Midbrain (tissue), 1 donor: ENCODE measurements at regions not wholly inside any gene's neighbourhood (a gene's known extent, or its start where the extent isn't known, plus 50 kb on each side); places are given as distances from the start of the nearest gene placed in this dataset.

Experiments
- DNase-seq: peaks from one replicate; lab custom pipeline; 2025; lab: John Stamatoyannopoulos, UW

DNA sequence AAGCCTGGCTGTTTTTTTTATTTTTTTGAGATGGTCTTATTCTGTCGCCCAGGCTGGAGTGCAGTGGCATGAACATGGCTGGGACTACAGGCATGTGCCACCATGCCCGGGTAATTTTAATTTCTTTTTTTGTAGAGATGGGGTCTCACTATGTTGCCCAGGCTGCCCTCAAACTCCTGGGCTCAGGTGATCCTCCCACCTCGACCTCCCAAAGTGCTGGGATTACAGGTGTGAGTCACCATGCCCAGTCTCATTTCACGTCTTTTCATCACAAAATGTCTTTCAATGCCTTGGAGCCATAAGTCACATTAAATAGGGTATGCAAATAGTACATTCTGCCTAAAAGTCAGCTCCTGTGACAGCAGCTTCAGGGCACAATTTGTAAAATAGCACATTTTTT, 52.8 kb downstream of the SOX2 start:
- no peak for DNase-seq

DNA sequence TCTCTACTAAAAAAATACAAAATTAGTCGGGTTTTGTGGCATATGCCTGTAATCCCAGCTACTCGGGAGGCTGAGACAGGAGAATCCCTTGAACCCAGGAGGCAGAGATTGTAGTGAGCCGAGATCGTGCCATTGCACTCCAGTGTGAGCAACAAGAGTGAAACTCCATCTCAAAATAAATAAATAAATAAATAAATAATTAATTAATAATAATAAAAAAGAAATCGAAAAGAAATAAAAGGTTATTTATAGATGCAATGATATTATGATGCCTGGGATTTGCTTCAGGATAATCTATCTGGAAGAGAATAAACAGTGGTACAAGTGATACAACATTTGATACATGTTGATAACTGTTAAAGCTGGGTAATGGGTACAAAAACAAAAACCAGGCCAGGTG, 58.6 kb downstream of the SOX2 start:
- DNase-seq: no peak

DNA sequence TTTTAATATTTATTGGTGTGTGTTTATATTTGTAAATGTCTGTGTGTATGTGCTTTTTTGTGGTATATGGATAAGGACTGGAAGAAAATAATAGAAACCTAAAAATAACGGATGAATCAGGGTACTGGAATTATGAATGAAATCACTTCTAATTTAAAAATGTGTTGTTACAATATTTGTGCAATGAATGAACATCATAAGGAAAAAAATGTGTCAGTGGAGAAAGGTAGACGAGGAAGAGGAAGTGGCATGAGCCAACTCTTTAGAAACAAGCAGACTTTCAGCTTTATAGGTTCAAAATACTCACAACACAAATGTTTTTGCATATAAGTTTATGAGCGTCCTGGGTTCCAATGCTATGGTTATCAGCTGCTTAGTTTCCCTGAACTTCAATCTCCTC, 59.4 kb downstream of the SOX2 start:
- no peak for DNase-seq

DNA sequence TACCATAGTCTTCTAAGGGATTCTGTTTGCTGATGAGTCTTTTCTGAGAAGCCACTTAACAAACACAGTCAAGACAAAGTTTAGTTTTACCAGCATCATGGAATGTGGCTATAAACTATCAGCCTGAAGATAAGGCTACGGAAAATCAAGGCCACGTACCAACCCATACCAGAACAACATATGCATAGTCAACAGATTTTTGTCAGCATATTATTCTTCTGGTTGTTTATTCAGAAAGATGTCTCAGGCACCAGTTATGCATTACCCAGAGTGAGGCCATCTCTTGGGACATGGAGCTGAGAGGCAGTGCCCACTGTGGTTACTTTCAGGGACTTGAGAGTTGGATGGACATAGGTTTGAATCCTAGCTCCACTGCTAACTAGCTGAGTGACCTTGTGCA, 60.4 kb downstream of the SOX2 start:
- no peak for DNase-seq

DNA sequence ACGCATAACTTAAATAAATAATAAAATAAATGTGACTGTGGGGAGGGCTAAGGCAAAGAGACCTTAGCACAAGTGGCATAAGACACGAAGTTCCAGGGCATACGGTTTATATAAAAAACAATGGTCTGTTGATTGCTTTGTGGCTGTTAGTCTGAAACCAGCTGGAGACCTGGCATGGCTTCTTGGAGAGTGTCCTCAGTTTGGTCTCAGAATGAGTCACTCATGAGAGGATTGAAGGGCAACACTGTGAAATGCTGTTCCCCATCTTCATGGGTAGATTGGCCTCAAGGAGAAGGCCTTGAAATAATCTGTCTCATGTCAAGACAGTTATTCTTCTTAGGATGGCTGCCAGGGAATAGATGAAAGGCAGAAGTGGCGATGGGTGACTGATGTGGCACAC, 62.2 kb downstream of the SOX2 start:
- DNase-seq: no peak

DNA sequence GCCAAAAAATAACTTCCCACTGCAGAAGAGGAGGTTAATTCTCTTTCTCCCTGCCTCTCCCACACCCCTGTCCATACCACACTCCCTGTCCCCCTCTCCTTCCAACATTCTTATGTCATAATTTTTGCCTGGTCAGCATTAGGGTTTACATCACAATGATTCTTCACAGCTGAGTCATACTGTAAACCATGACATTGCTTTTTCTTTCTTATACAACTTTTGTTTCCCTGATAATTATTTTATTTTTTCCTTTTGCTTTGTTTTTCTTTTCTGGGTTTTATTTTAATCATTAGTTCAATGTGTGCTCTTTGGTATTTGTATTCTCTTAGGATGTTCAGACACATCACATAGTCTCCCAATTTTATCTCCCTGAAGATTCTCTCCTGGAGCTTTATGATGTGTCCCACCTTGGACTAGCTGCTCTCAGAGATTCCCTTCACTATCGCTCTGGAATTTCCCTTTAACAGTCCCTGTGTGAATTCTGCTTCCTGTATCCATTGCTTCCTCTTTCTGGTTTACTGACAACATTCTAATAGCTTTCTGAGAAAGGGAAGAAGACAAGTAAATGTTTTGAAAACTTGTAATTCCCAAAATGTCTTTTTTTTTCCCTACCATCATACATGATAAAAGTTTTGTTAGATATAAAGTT, 70.7 kb downstream of the SOX2 start:
- no peak for DNase-seq

DNA sequence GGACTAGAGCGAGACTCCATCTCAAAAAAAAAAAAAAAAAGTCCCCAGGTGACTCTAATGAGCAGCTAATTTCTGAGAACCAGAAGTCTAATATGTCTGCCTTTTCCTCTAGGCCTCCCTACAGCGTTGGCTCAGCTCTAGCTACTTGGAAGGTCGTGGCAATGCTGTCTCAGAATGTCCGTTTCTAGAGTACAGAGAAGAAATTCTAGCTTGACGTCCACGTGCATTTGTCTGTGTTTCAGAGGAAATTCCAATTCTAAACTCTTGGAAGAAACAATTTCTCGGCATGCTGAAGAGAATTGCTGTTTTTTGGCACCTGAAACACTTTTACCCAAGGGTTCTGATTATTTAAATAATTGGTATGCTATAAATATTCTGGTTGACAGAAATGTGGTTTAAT, 78.8 kb downstream of the SOX2 start:
- no peak for DNase-seq

DNA sequence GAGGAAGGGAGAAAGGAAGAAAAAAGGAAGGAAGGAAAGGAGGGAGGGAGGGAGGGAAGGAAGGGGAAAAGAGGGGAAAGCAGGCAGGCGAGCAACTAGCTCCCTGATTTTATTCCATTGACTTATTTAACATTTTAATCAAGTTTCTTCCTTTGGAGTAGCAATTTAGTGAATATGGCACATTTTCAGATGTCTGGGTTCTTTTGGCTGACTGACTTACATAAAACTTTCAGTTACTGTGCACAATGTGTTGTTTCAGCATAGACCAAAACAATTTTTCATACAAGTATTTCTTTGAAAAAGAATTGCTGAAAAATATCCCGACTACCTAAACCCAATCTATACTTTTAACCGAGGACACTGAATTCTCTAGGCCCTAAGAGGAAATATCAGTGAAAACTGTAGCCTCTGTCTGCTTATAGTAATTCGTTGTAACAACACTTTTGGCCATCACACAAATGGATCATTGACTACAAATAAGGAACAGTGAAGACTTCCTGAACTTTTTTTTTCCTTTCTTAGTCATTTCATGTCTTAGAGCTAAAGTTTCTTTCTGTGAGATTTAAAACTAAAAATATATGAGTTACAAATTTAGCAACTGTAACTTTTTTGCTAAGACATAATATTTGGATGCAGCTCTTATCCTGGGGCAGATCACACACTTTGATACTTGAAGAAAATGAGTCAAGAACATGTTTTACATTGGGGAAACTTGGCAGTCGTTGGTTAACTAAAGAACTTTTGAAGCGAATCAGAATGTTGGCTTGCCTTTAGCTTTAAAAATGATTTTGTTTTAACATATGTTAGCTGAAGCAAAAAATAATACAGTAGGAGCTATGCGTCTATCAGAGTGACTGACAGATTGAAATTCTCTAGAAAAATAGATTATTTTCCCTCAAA, 79.6 kb downstream of the SOX2 start:
- no peak for DNase-seq

DNA sequence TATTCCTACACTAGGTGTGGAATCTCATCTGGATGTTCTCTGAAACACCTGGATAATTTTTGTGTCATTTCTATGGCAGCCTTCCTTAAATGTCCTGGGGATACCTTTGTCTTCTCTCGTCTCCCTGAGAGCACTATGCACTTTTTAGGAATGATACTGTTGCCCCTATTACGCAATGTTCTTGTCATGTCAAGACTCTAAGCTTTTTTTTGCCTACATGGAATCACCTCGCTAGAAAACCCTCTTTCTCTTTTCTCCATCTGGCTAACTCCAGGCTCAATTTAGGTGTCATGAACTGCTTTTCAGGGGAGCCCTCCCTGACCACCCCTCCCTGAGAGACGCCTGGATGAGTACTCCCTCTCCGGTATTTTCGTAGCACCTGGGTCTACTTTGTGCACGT, 81.3 kb downstream of the SOX2 start:
- no peak for DNase-seq

DNA sequence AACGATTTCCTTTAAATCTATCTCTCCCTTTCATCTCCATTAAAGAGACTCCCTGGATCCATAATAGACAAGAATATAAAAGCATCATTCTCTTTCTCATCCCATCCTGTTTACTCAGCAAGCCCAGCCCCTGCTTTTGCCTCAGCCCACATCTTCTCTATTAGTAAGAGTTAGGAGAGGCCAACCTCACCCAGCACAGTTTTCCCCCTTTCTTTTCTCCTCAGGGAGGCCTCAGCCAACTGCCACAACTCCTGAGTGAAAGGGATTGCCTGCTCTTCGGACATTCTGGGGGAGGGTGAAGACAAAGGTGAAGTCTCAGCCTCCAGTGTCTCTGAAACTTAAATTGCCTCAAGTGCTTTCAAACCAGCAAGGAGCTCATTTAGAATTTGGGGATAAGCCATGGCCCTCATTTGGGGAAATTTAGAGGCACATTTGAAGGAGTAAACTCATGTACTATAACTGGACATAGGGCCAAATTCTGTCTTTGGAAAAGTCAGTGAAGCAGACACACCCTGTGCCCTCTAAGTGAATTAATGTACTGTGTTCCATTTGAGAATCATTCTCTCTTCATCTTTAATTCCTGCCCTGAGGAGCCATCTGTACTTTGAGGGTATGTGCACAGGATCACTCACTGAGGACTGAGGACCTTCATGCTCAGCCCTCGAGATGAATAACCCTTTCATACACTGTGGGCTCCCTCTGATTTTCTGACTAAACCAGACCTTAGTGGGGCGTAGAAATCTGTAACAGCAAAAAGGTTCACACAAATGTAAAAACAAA, 82.5 kb downstream of the SOX2 start:
- DNase-seq: no peak

DNA sequence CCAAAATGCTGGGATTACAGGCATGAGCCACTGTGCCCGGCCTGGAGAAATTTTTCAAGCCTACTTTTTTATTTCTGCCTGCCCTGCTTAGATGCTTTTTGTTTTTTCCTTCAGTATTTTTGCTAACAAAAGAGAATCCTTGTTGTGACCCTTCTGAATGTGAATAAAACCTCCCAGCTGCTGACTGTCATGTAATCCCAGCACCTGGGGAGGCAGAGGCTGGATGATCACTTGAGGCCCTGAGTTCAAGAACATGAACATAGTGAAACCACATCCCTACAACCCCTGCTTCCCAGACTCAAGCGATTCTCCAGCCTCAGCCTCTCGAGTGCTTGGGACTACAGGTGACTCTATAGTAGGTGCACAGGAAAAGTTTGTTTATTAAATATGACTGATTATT, 84.9 kb downstream of the SOX2 start:
- no peak for DNase-seq

DNA sequence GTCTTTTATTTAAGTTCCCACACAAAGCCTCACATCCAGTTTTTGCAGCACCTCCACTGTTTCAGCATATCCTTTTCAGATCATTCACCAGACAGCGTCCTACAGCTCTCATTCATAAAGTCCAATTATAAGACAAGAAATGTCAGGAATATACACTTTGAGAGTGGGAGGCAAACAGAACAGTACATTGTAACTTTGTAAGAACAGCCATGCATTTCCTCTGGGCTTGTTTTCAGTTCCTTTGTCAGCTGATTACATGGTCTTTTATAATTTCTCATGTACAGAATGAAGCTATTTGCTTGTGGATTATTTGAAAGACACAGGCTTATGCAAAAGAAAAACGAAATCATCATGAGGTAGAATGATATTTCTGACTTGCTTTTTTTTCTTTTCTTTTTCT, 85.7 kb downstream of the SOX2 start:
- no peak for DNase-seq

DNA sequence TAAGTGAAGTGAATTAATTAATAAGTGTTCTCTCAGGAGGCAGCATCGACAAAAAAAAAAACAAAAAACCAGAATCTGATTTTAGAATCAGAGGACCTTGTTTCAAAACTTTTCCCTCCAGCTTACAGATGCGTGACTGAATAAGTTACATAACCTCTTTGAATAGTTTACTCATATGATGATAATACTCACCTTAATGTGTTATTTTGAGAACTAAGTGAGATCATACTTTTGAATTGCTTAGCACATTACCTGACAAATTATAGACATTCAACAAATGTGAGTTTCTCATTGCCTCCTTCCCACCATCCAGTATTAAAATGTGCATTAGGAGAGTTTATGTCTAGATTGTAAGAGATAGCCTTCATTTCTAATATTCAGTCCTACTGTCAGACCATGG, 94.0 kb downstream of the SOX2 start:
- no peak for DNase-seq

DNA sequence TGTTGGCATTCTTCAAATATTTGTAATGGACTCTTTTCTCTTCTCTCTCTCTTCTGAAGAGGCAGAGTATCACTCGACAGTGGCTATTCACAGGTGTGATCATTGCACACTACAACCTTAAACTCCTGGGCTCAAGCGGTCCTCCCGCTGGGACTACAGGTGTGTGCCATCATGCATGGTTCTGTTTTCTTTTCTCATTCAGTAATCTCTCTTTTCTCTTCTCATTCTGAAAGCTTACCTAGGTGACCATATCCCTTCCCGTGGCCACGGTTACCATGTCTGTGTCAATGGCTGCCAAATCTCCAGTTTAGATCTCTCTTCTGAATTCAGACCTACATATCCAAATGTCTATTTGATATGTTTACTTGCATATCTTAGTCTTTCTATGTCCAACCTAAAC, 96.3 kb downstream of the SOX2 start:
- DNase-seq: no peak

DNA sequence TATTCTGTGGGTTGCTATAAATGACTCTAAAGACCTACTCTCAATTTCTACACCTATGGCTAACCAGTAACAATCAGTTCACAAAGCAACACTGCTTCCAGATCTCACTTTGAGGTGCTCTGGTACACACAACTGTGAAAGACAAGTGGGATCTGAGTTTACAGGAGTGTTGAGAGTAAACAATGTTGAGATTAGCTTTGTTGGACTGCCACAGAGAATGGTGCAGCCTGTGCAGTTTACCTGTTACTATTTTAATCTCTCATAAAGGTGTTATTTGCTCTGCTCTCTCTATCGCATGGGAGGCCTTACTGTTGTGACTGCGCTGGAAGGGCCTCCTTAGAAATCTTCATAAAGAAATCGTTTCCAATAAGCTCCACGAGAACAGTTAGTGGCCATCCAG, 112.0 kb downstream of the SOX2 start:
- DNase-seq: no peak

DNA sequence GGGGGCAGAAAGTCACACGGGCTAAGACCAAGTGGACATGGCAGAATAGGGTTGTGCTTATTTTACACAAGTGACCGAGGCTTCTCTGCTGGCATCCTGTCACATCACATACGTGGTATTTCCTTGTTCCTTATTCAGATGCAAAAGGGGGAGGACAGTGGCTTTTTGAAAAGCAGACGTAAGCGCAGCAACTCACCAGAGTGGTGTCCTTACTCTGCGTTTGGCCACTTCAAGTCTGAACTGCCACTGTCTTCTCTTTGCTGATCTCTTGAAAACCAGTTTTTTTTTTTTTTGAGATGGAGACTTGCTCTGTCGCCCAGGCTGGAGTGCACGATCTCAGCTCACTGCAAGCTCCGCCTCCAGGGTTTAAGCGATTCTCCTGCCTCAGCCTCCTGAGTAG, 113.2 kb downstream of the SOX2 start:
- no peak for DNase-seq

DNA sequence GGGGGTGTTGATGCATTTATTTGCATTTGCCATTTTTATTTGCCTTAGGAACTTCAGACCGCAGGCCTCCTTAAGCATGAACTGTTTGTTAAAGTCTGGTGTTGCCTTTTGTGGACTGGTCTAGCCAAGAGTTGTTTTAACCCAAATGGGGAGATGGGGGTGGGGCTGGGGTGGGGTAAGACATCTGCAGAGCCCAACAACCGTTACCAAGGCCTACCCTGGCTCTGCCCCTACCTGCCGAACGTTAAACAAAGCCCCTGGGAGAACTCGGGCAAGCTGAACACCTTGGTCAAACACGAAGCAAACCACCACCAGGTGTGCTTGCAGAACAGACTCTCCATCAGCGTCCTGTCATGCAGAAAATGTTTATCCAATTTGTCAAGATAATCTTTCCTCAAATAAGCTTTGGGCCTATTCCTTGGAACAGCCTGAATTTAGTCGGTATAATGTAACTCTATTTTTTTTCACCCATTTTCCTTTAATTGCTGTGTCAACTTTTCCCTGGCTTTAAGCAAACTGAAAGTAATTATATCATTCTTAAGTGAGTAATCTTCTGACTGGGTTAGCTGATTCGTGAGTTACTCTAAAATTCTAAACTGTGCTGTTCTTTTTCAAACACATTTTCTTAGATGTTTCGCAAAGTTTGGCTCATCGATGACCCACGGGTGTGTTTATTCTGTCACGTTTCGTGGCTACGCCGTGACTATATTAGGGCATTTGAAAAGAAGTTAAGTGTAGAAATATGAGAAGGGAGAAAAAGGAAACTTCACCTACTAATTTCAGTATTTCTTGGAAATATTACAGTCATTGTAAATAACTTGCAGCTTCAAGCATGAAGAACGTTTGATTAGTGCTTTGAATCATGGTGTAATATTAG, 127.6 kb downstream of the SOX2 start:
- DNase-seq: no peak

DNA sequence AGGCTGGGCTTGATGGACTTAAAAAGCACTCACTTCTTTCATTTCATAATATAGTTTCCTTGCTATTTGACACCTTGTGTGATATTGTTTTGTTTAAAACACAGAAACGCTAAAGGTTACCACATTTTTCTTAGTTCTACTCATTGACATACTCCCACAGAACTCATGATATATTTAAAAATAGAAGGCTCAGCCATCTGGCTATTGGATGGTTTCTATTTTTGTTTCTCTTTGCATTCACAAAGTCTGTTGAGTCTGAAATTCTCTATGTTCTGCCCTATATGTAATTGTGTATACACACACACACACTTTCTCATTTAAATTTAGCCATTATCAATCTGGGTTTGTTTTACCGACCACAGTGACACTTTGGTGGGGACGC, 128.2 kb downstream of the SOX2 start:
- DNase-seq: no peak

DNA sequence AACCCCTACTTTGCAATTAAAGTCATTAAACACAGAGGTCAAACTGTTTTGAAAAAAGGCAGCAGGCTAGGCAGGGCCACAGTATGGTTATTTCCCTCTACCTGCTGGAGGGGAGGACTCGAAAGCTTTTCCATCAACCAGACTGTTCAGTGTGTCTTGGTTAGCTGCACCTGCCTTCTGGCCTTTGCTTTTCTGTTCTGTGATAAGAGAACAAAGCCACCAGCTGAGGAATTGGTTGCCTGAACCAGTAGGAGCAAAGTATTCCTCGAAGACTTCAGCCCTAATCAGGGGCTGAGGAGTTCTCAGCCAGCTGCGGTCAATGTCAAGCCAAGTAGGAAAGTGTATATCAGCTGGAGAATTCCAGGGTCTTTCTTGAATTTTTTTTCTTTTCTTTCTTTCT, 132.5 kb downstream of the SOX2 start:
- DNase-seq: no peak

DNA sequence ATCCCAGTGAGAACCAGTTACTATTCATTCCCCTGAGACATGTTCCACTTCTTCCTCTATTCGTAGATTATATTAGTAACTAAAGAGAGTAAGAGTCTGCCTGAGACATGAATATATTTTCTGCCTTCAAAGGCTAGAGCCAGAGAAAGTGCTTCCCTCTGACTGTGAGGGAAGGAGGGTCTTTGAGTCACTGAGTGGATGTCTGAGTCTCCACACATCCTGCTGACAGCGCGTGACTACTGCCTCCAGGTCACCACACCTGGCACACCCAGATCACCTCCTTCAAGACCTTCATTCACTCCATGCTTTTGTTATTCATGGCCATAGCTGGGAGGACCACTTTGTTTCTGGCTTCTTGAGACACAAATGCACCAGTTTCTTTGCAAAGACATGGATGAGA, 135.6 kb downstream of the SOX2 start:
- no peak for DNase-seq

DNA sequence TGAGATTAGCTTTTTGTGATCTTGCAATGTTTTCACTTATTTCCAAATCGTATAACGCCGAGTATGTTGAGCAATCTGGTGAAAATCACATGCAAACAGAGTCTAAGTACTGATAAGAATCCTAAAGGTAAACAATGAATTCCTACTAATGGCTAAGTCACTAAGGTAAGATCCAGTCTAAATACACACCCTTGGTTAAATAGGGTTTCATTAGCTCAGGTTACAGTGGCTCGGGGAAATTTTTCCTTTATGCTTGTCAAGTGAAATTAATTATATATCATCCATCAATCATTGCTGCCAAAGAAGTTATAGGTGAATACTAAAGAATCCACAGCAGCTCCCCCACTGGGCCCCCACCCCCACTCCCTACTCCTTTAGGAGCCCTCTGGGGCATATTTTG, 139.3 kb downstream of the SOX2 start:
- DNase-seq: no peak

DNA sequence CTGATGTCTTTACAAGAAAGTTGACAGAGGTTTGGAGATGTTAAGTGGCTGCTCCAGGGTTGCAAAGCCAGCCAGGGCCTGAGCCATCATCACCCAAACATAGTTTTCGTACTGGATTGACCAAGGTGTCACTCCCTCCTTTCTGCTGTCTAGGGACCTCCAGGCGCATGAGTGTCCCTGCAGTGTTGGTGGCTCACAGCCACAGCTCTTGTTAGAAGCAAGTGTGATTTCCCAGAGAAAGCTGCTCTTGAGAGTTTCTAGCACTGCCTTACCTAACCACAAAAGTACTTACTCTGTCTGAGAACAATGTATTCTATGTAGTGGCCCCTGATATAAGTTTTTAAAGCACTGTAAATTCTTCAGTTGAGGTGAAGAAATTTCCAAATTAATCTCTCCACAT, 144.1 kb downstream of the SOX2 start:
- DNase-seq: no peak
